B cell (primary cell): ENCODE measurements at regions not wholly inside any gene's neighbourhood (a gene's known extent, or its start where the extent isn't known, plus 50 kb on each side); places are given as distances from the start of the nearest gene placed in this dataset.

Experiments used
- ATAC-seq: fragments of 200-7000 bp; cut with Tn5 transposase; one replicate; pipeline ENCODE4 v1.10.0; 2021; ENCODE audit warnings: low read depth, mild to moderate bottlenecking, moderate number of reproducible peaks, moderate library complexity
- CTCF ChIA-PET: fragments of 350-600 bp; sonication (Branson Sonifier 250); formaldehyde crosslinking; loops from one replicate; lab custom pipeline; 2021; ENCODE audit warnings: antibody characterized with exemption, inconsistent platforms; lab: Charles Lee
- POLR2A ChIA-PET: fragments of 350-600 bp; sonication (Branson Sonifier 250); formaldehyde crosslinking; loops from one replicate; lab custom pipeline; 2021; ENCODE audit warnings: antibody characterized with exemption; lab: Charles Lee
- DNase-seq: peaks from one replicate; pipeline ENCODE4 v3.0.0; 2013
- H2AFZ ChIP-seq: 2 replicates; pipeline ENCODE4 v1.6.1; 2012; ENCODE audit warnings: mild to moderate bottlenecking, low read depth, low read length; ENCODE audit not compliant: insufficient read depth, poor library complexity, severe bottlenecking
- H3K27ac ChIP-seq, 2 donors: 1 replicate in 1 of 2; 2 replicates in 1 of 2; pipeline ENCODE4 v1.5.1; 2012 to 2013; ENCODE audit warnings: low read length in 2 of 2, mild to moderate bottlenecking in 2 of 2, moderate library complexity in 1 of 2
- H3K27me3 ChIP-seq, 4 experiments: fragments of 200-600 bp in 1 of 4; sonication (generic) in 1 of 4; replicated peaks in 1 of 4; 1 replicate in 2 of 4; 2 replicates in 2 of 4; pipeline versions ENCODE4 v1.6.1 to v1.7.0; 2013 to 2016; ENCODE audit warnings: low read length in 3 of 4, mild to moderate bottlenecking in 2 of 4, mixed read lengths in 1 of 4, moderate library complexity in 1 of 4; ENCODE audit not compliant: insufficient read depth in 4 of 4, control insufficient read depth in 3 of 4; ENCODE audit errors: control extremely low read depth in 1 of 4
- H3K36me3 ChIP-seq, 2 experiments: replicated peaks in 1 of 2; 1 replicate in 1 of 2; 2 replicates in 1 of 2; pipeline versions ENCODE4 v1.6.1 to v1.7.1; 2013; ENCODE audit warnings: low read length in 1 of 2; ENCODE audit not compliant: insufficient read depth in 2 of 2, control insufficient read depth in 1 of 2; ENCODE audit errors: control extremely low read depth in 1 of 2, extremely low read depth in 1 of 2
- H3K4me1 ChIP-seq, 2 donors: fragments of 200-600 bp in 1 of 2; sonication (generic) in 1 of 2; 1 replicate in 1 of 2; 2 replicates in 1 of 2; pipeline versions ENCODE4 v1.5.1 to v1.6.1; 2013 to 2017; ENCODE audit warnings: low read length in 2 of 2; ENCODE audit not compliant: control insufficient read depth in 2 of 2, insufficient read depth in 2 of 2
- H3K4me2 ChIP-seq: replicated peaks from 2 replicates; pipeline ENCODE3; 2012; ENCODE audit warnings: mild to moderate bottlenecking, low read depth, low read length; ENCODE audit not compliant: poor library complexity, severe bottlenecking
- H3K4me3 ChIP-seq, 5 experiments: fragments of 200-600 bp in 1 of 5; sonication (generic) in 1 of 5; 1 replicate in 3 of 5; 2 replicates in 2 of 5; pipeline versions ENCODE4 v1.5.1 to v1.7.0; 2011 to 2016; ENCODE audit warnings: low read length in 4 of 5, mild to moderate bottlenecking in 4 of 5, low read depth in 2 of 5, control low read depth in 1 of 5, moderate library complexity in 1 of 5; ENCODE audit not compliant: insufficient read depth in 1 of 5; ENCODE audit errors: control extremely low read depth in 1 of 5, extremely low read depth in 1 of 5
- H3K79me2 ChIP-seq: fragments of 200-600 bp; sonication (generic); one replicate; pipeline ENCODE4 v1.6.0; 2016; ENCODE audit warnings: low read length; ENCODE audit not compliant: control insufficient read depth, insufficient read depth
- H3K9ac ChIP-seq: fragments of 200-600 bp; sonication (generic); 2 replicates; pipeline ENCODE4 v1.6.1; 2017; ENCODE audit warnings: mild to moderate bottlenecking, low read length, moderate library complexity
- H3K9me3 ChIP-seq, 3 donors: one replicate each; pipeline versions ENCODE4 v1.6.1 to v1.7.1; 2013; ENCODE audit warnings: low read length in 2 of 3; ENCODE audit not compliant: control insufficient read depth in 2 of 3, insufficient read depth in 1 of 3; ENCODE audit errors: control extremely low read depth in 1 of 3
- H4K20me1 ChIP-seq: 2 replicates; pipeline ENCODE4 v1.6.0; 2012; ENCODE audit warnings: mild to moderate bottlenecking, low read length; ENCODE audit not compliant: insufficient read depth, control insufficient read depth, poor library complexity, severe bottlenecking
- H3K27ac Mint-ChIP-seq: one replicate; pipeline ENCODE4 v1.8.0; 2021; ENCODE audit warnings: mixed read lengths
- H3K27me3 Mint-ChIP-seq: one replicate; pipeline ENCODE4 v1.8.0; 2021; ENCODE audit warnings: mixed read lengths
- H3K4me1 Mint-ChIP-seq: one replicate; pipeline ENCODE4 v1.8.0; 2021; ENCODE audit warnings: mixed read lengths
- H3K4me3 Mint-ChIP-seq: one replicate; pipeline ENCODE4 v1.8.0; 2021; ENCODE audit warnings: mixed read lengths
- H3K9me3 Mint-ChIP-seq: one replicate; pipeline ENCODE4 v1.8.0; 2022; ENCODE audit warnings: mixed read lengths; ENCODE audit not compliant: insufficient read depth
- CTCF ChIP-seq: fragments of 200-600 bp; IDR thresholded peaks from one replicate; pipeline ENCODE4 v1.8.0; 2022; ENCODE audit warnings: antibody characterized with exemption, mild to moderate bottlenecking
- EZH2 ChIP-seq: IDR thresholded peaks from 2 replicates; pipeline ENCODE4 v1.6.1; 2012; ENCODE audit warnings: borderline replicate concordance, low read depth, mild to moderate bottlenecking, moderate library complexity, low read length; ENCODE audit not compliant: insufficient read depth, poor library complexity, severe bottlenecking
- WGBS: methylation state at CpG from one replicate; pipeline ENCODE4 v1.1.5; 2013; ENCODE audit warnings: missing lambda C conversion rate; ENCODE audit not compliant: insufficient coverage; 5-methylcytosine and 5-hydroxymethylcytosine counted together
- intact Hi-C: fragments of 100-400 bp; cut with micrococcal nuclease; formaldehyde crosslinking; loops from one replicate; pipeline ENCODE4 v1.10.0; 2022

- Histone ChIP-seq H3K4me2 (no peak overlapping the region), H3K79me2 (no peaks in the 10 kb centered on the region), H3K9ac (no peak overlapping the region), H3K36me3 (no peaks in the 10 kb centered on the region), H3K4me3 (no peak overlapping the region), H3K27ac (no peak overlapping the region), H2AFZ (no peak overlapping the region), H3K4me1 (no peaks in the 10 kb centered on the region), H3K27me3 (no peaks in the 10 kb centered on the region), H3K9me3 (no peaks in the 10 kb centered on the region), H4K20me1 (no peaks in the 10 kb centered on the region)
- WGBS: no CpG with 5 or more reads among the region's 3 CpGs
- Mint-ChIP-seq H3K27me3 (no peaks in the 10 kb centered on the region), H3K4me1 (no peaks in the 10 kb centered on the region), H3K27ac (no peak overlapping the region), H3K4me3 (no peak overlapping the region), H3K9me3 (no peaks in the 10 kb centered on the region)
- DNase-seq (no peak), ATAC-seq (no peak)
- no peak for TF ChIP-seq CTCF
- TF ChIP-seq EZH2: no peak
- CTCF ChIA-PET: no interaction called here
- intact Hi-C loops: no loop called here
- POLR2A ChIA-PET: no interaction called here
These were observed 140.7 kb upstream of the SLC28A3 start for GRCh38 chr9:84481231-84481630.

GRCh38 chr9:84481636-84482218, 141.2 kb upstream of the SLC28A3 start:
- TF ChIP-seq EZH2: no peak
- TF ChIP-seq CTCF: no peak
- no peaks in the 10 kb centered on the region for H3K9me3 ChIP-seq
- ChIA-PET CTCF (no interaction called here), POLR2A (no interaction called here)
- no peak overlapping the region for H3K4me3 Mint-ChIP-seq
- H3K27ac Mint-ChIP-seq: no peak overlapping the region
- no peak overlapping the region for H3K27ac ChIP-seq
- ATAC-seq (no peak), DNase-seq (no peak)
- no peak overlapping the region for H3K4me3 ChIP-seq
- no peak overlapping the region for H3K9ac ChIP-seq
- no peak overlapping the region for H3K4me2 ChIP-seq
- H2AFZ ChIP-seq: no peak overlapping the region
- H4K20me1 ChIP-seq: no peaks in the 10 kb centered on the region
- H3K36me3 ChIP-seq: no peaks in the 10 kb centered on the region
- no peaks in the 10 kb centered on the region for H3K27me3 ChIP-seq
- intact Hi-C loops: no loop called here
- no peaks in the 10 kb centered on the region for H3K79me2 ChIP-seq
- H3K4me1 ChIP-seq: no peaks in the 10 kb centered on the region
- peaks cover 3% of the 10 kb centered on the region for H3K27me3 Mint-ChIP-seq
- no peaks in the 10 kb centered on the region for H3K9me3 Mint-ChIP-seq
- H3K4me1 Mint-ChIP-seq: no peaks in the 10 kb centered on the region
- WGBS: 100% methylated on average over 3 of the region's 8 CpGs
